Hepatocyte (in vitro differentiated cells): ENCODE measurements at regions not wholly inside any gene's neighbourhood (a gene's known extent, or its start where the extent isn't known, plus 50 kb on each side); places are given as distances from the start of the nearest gene placed in this dataset.

Experiments
- DNase-seq: peaks from one replicate; pipeline ENCODE4 v3.0.0-alpha.2; 2016; ENCODE audit warnings: low spot score
- H2AFZ ChIP-seq: fragments of 200-600 bp; sonication (generic); 2 replicates; pipeline ENCODE4 v1.6.0; 2016; ENCODE audit warnings: antibody characterized with exemption, mild to moderate bottlenecking
- H3K27ac ChIP-seq: fragments of 200-600 bp; sonication (generic); 2 replicates; pipeline ENCODE4 v1.5.1; 2016; ENCODE audit warnings: mild to moderate bottlenecking
- H3K27me3 ChIP-seq: fragments of 200-600 bp; sonication (generic); 2 replicates; pipeline ENCODE4 v1.6.1; 2016
- H3K36me3 ChIP-seq: fragments of 200-600 bp; sonication (generic); replicated peaks from 2 replicates; pipeline ENCODE4 v1.5.1; 2016; ENCODE audit warnings: low read depth; ENCODE audit not compliant: insufficient read depth
- H3K4me1 ChIP-seq: fragments of 200-600 bp; sonication (generic); 2 replicates; pipeline ENCODE4 v1.5.1; 2016; ENCODE audit warnings: mild to moderate bottlenecking, moderate library complexity; ENCODE audit not compliant: insufficient read depth
- H3K4me2 ChIP-seq: fragments of 200-600 bp; sonication (generic); 2 replicates; pipeline ENCODE4 v1.6.0; 2016
- H3K4me3 ChIP-seq: fragments of 200-600 bp; sonication (generic); 2 replicates; pipeline ENCODE4 v1.5.1; 2016; ENCODE audit warnings: mild to moderate bottlenecking
- H3K79me2 ChIP-seq: fragments of 200-600 bp; sonication (generic); 2 replicates; pipeline ENCODE4 v1.6.0; 2017; ENCODE audit warnings: mild to moderate bottlenecking
- H3K9me2 ChIP-seq: fragments of 200-600 bp; sonication (generic); replicated peaks from 2 replicates; pipeline ENCODE4 v1.6.0; 2017; ENCODE audit warnings: mild to moderate bottlenecking; ENCODE audit not compliant: insufficient read depth
- H3K9me3 ChIP-seq: fragments of 200-600 bp; sonication (generic); 2 replicates; pipeline ENCODE4 v1.5.1; 2016; ENCODE audit warnings: low read depth, mild to moderate bottlenecking
- H4K20me1 ChIP-seq: fragments of 200-600 bp; sonication (generic); 2 replicates; pipeline ENCODE4 v1.6.0; 2016; ENCODE audit warnings: mild to moderate bottlenecking; ENCODE audit not compliant: insufficient read depth, poor library complexity, severe bottlenecking
- EZH2 ChIP-seq: fragments of 200-600 bp; sonication (generic); IDR thresholded peaks from 2 replicates; pipeline ENCODE4 v1.6.1; 2016; ENCODE audit warnings: antibody characterized with exemption, mild to moderate bottlenecking, borderline replicate concordance
- EZH2phosphoT487 ChIP-seq: fragments of 200-600 bp; sonication (generic); IDR thresholded peaks from one replicate; pipeline ENCODE4 v1.6.1; 2018; ENCODE audit warnings: antibody characterized with exemption, mild to moderate bottlenecking, low read depth, moderate library complexity; ENCODE audit not compliant: unreplicated experiment, severe bottlenecking
- WGBS: methylation state at CpG from one replicate; pipeline ENCODE4 v1.1.6; 2016; ENCODE audit warnings: low lambda C conversion rate; ENCODE audit errors: missing lambda C conversion rate; 5-methylcytosine and 5-hydroxymethylcytosine counted together
- TF ChIP-seq, protein P1 (sequence below): fragments of 200-600 bp; sonication (generic); IDR thresholded peaks from 2 replicates; pipeline ENCODE4 v1.5.1; 2016; ENCODE audit warnings: antibody characterized with exemption, mild to moderate bottlenecking; ENCODE audit not compliant: poor library complexity

DNA sequence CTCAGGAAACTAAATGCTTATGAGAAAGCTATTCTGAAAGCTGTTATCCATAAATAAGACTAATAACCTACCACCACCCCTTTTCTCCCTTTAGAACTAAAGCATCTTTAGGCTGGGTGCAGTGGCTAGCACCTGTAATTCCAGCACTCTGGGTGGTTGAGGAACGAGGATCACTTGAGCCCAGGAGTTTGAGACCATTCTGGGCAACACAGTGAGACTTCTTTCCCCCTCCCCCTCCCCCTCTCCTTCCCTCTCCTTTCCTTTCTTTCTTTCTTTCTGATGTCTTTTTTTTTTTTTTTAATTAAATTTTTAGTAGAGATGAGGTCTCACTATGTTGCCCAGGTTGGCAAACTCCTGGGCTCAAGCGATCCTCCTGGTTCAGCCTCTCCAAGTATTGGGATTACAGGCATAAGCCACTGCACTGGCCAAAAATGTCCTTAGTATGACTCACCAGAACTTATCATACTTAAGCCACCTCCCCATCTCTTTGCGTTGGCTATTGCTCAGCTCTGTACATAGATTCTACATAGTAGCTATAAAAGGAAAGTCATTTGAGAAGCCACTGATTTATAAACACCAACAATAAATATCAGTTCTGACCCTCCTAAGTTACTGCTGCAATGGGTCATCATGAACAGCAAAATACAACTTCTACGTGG is 54.8 kb upstream of the SPDEF start:
- Histone ChIP-seq H3K9me2 (no peaks in the 10 kb centered on the region), H4K20me1 (peaks cover 14% of the 10 kb centered on the region), H3K4me1 (no peaks in the 10 kb centered on the region), H3K9me3 (no peaks in the 10 kb centered on the region), H3K79me2 (peaks cover 60% of the 10 kb centered on the region), H3K36me3 (no peaks in the 10 kb centered on the region), H2AFZ (no peak overlapping the region), H3K27me3 (no peaks in the 10 kb centered on the region), H3K4me2 (no peak overlapping the region), H3K4me3 (no peak overlapping the region), H3K27ac (peak overlapping the region; percentile 23)
- DNase-seq = peak; percentile 40
- TF ChIP-seq, protein P1, sequence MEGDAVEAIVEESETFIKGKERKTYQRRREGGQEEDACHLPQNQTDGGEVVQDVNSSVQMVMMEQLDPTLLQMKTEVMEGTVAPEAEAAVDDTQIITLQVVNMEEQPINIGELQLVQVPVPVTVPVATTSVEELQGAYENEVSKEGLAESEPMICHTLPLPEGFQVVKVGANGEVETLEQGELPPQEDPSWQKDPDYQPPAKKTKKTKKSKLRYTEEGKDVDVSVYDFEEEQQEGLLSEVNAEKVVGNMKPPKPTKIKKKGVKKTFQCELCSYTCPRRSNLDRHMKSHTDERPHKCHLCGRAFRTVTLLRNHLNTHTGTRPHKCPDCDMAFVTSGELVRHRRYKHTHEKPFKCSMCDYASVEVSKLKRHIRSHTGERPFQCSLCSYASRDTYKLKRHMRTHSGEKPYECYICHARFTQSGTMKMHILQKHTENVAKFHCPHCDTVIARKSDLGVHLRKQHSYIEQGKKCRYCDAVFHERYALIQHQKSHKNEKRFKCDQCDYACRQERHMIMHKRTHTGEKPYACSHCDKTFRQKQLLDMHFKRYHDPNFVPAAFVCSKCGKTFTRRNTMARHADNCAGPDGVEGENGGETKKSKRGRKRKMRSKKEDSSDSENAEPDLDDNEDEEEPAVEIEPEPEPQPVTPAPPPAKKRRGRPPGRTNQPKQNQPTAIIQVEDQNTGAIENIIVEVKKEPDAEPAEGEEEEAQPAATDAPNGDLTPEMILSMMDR = no peak
- TF ChIP-seq EZH2phosphoT487 (no peak), EZH2 (no peak)
- 67% methylated on average over 4 of the region's 4 CpGs for WGBS

DNA sequence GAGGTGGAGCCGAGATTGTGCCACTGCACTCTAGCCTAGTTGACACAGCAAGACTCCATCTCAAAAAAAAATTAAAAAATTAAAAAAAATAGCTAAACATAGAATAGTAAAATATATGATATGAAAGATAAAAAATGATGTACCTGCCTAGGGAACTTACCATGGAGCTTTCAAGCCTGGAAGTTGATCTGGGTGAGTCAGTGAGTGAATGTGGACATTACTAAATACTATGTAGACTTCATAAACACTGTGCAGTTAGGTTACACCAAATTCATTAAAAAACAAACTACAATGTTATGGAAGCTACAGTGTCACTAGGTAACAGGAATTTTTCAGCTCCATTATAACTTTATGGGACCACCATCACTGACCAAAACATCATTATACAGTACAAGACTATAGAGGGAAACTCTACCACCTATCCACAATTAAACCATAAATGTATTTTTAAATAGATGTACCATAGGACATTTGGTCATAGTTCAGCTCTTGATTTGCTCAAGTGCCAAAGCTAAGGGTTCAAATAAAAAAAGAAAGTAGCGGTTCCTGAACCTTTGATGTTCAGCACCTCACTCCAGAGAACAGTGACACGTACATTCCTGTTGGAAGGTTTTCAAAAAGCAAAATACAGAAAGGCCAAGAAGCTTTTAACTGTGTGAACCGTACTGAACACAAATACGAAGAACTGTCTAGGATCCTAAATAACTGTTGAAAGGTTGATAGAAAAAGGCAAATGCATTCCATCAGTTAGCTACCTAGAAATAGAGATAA is 52.4 kb upstream of the SPDEF start:
- H3K9me3 ChIP-seq = no peaks in the 10 kb centered on the region
- no peaks in the 10 kb centered on the region for H3K9me2 ChIP-seq
- no peaks in the 10 kb centered on the region for H3K36me3 ChIP-seq
- no peak for TF ChIP-seq EZH2phosphoT487
- TF ChIP-seq, protein P1 = no peak
- no peak for TF ChIP-seq EZH2
- peaks cover 54% of the 10 kb centered on the region for H3K79me2 ChIP-seq
- H3K4me2 ChIP-seq = no peak overlapping the region
- no peak overlapping the region for H2AFZ ChIP-seq
- H3K27ac ChIP-seq = no peak overlapping the region
- peaks cover 14% of the 10 kb centered on the region for H4K20me1 ChIP-seq
- WGBS = 82% methylated on average over 5 of the region's 5 CpGs
- no peaks in the 10 kb centered on the region for H3K4me1 ChIP-seq
- no peak for DNase-seq
- H3K27me3 ChIP-seq = no peaks in the 10 kb centered on the region
- no peak overlapping the region for H3K4me3 ChIP-seq

DNA sequence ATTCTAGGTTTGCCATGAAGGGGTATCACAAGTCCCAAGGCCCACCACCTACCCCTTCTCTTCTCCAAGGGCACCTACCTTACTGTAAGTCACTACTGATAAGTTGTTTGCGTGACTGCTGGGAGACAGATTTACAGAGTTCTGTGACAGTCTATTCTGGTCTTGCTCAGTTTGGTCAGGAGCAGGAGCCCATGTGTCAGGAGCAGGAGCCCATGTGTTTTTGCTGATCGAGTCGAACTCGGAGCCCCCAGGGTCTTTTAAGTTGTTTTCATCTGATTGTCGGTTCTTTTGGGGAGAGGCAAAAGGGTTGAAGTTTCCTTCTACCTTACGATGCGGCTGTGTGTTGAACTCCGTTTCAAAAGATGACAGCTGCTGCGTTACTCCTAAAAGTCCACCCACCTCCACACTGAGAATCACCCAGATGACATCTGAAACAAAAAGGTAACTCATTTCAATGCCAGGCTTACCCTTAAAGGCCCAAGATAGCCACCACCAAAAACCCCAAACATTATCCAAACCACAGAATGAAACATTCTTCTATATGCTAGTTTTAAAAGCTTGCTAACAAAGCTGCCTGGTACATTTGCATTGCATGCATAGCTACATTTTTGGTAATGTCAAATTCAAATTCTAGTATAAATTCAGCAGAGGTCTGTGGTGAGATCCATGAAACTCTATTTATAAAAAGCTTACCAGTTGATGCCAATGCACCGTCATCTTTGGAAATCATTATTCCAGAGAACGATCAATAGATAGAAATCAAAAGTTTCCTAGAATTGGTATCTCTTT is 50.5 kb upstream of the SPDEF start:
- no peak for DNase-seq
- Histone ChIP-seq H3K4me2 (no peak overlapping the region), H3K27ac (no peak overlapping the region), H4K20me1 (peaks cover 25% of the 10 kb centered on the region), H2AFZ (no peak overlapping the region), H3K4me1 (peaks cover 11% of the 10 kb centered on the region), H3K79me2 (peaks cover 47% of the 10 kb centered on the region), H3K4me3 (no peak overlapping the region), H3K36me3 (no peaks in the 10 kb centered on the region), H3K27me3 (no peaks in the 10 kb centered on the region), H3K9me2 (no peaks in the 10 kb centered on the region), H3K9me3 (no peaks in the 10 kb centered on the region)
- WGBS = 95% methylated on average over 11 of the region's 11 CpGs
- TF ChIP-seq EZH2phosphoT487 (no peak), EZH2 (no peak)
- TF ChIP-seq, protein P1 = no peak
